ENCODE measurements at regions not wholly inside any gene's neighbourhood (a gene's known extent, or its start where the extent isn't known, plus 50 kb on each side); places are given as distances from the start of the nearest gene placed in this dataset.
"Not testable (repeated sequence)": the region's sequence is repeated elsewhere in the genome, so short reads cannot be mapped to it uniquely, and the experiment has no call there.

DNA sequence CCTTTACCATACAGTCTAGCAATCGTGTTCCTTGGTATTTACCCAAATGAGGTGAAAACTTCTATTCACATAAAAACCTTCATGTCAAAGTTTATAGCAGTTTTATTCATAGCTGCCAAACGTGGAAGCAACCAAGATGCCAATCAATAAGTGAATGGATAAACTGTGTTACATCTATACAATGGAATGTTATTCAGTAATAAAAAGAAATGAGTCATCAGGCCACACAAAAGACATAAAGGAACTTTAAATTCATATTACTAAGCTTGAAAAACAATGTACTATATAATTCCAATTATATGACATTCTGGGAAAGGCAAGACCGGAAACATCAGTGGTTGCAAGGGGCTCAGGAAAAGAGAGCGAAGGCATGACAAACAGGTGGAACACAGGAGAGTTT, 679.9 kb downstream of the ISL1 start:
- Mint-ChIP-seq H3K27me3 (ENCODE audit: low read depth, poor library complexity) (no peaks in the 10 kb centered on the region), H3K27ac (no peak overlapping the region), H3K9me3 (peaks cover 3% of the 10 kb centered on the region), H3K4me1 (no peaks in the 10 kb centered on the region), H3K36me3 (ENCODE audit: low read depth) (no peaks in the 10 kb centered on the region), H3K4me3 (no peak overlapping the region)
- DNase-seq, result no peak
- TF ChIP-seq, protein P1, sequence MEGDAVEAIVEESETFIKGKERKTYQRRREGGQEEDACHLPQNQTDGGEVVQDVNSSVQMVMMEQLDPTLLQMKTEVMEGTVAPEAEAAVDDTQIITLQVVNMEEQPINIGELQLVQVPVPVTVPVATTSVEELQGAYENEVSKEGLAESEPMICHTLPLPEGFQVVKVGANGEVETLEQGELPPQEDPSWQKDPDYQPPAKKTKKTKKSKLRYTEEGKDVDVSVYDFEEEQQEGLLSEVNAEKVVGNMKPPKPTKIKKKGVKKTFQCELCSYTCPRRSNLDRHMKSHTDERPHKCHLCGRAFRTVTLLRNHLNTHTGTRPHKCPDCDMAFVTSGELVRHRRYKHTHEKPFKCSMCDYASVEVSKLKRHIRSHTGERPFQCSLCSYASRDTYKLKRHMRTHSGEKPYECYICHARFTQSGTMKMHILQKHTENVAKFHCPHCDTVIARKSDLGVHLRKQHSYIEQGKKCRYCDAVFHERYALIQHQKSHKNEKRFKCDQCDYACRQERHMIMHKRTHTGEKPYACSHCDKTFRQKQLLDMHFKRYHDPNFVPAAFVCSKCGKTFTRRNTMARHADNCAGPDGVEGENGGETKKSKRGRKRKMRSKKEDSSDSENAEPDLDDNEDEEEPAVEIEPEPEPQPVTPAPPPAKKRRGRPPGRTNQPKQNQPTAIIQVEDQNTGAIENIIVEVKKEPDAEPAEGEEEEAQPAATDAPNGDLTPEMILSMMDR (IDR thresholded peaks at IDR 0.05), result no peak

DNA sequence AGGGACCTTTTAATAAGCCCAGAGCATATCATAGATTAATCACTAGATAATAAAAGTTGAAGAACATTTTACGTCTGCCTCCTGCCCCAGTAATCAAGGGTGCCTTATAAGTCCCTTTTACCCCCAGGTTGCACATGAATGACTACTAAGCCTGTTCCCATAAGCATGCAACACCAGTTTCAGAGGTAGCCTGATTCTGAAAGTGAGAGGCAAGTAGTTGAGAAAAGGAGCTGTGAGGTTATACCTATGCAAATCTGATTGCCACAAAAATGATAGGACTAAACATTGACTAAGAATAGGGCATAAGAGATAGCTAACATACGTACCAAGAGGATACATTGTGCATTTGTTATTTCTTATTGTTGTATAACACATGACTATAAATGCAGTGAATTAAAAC, 681.9 kb downstream of the ISL1 start:
- Mint-ChIP-seq H3K27me3 (ENCODE audit: low read depth, poor library complexity) (no peaks in the 10 kb centered on the region), H3K4me1 (no peaks in the 10 kb centered on the region), H3K9me3 (peaks cover 3% of the 10 kb centered on the region), H3K4me3 (no peak overlapping the region), H3K27ac (no peak overlapping the region), H3K36me3 (ENCODE audit: low read depth) (no peaks in the 10 kb centered on the region)
- TF ChIP-seq, protein P1 (IDR thresholded peaks at IDR 0.05), result no peak
- no peak for DNase-seq

DNA sequence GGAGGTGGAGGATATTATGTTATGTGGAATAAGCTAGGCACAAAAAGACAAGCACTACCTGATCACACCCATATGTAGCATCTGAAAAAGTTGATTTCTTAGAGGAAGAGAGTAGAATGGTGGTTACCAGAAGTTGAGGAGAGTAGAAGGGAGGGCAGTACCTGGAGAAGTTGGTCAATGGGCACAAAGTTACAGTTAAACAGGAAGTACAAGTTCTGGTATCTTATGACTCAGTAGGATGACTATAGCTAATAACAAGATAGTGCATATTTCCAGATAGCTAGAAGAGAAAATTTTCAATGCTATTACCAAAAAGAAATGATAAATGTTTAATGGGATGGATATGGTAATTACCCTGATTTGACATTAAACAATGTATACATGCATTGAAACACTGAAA, 686.7 kb downstream of the ISL1 start:
- H3K27me3 Mint-ChIP-seq (ENCODE audit: low read depth, poor library complexity), result no peaks in the 10 kb centered on the region
- no peaks in the 10 kb centered on the region for H3K4me1 Mint-ChIP-seq
- peaks cover 3% of the 10 kb centered on the region for H3K9me3 Mint-ChIP-seq
- H3K36me3 Mint-ChIP-seq (ENCODE audit: low read depth), result no peaks in the 10 kb centered on the region
- H3K27ac Mint-ChIP-seq, result no peak overlapping the region
- DNase-seq, result no peak
- H3K4me3 Mint-ChIP-seq, result no peak overlapping the region
- TF ChIP-seq, protein P1 (IDR thresholded peaks at IDR 0.05), result no peak

DNA sequence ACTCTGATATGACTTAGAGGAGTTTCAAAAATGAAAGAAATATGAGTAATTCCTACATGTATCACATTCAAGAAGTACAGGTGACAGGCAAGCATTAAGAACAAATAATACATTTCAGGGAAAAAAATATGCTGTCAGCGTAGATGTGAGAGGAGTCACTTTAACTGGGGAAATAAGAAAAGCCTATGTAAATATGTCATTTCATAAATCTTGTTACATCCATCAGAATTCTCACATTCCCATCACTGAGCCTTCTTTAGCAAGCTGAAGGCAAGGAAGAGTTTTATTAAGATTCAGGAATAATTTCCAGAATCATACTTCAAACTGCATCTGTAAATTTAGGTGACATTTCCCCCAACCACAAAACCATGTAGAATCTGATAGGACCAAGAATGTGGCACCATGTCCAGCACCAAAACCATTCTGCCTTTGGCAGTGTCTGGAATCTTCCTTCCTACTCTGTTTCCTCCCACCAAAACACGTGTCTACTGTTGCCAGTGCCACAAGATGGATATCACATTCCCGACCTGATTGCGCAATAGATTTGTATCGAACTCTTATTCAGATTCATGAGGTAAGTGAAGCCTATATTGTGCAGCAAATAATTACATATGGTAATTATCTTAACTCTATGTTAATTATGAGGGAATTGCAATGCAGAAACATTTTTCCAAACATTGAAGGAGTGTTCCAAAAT, 690.9 kb downstream of the ISL1 start:
- Mint-ChIP-seq H3K4me1 (no peaks in the 10 kb centered on the region), H3K27ac (no peak overlapping the region), H3K27me3 (ENCODE audit: low read depth, poor library complexity) (peaks cover 3% of the 10 kb centered on the region), H3K36me3 (ENCODE audit: low read depth) (no peaks in the 10 kb centered on the region), H3K9me3 (no peaks in the 10 kb centered on the region), H3K4me3 (no peak overlapping the region)
- DNase-seq, result no peak
- TF ChIP-seq, protein P1 (IDR thresholded peaks at IDR 0.05), result no peak

DNA sequence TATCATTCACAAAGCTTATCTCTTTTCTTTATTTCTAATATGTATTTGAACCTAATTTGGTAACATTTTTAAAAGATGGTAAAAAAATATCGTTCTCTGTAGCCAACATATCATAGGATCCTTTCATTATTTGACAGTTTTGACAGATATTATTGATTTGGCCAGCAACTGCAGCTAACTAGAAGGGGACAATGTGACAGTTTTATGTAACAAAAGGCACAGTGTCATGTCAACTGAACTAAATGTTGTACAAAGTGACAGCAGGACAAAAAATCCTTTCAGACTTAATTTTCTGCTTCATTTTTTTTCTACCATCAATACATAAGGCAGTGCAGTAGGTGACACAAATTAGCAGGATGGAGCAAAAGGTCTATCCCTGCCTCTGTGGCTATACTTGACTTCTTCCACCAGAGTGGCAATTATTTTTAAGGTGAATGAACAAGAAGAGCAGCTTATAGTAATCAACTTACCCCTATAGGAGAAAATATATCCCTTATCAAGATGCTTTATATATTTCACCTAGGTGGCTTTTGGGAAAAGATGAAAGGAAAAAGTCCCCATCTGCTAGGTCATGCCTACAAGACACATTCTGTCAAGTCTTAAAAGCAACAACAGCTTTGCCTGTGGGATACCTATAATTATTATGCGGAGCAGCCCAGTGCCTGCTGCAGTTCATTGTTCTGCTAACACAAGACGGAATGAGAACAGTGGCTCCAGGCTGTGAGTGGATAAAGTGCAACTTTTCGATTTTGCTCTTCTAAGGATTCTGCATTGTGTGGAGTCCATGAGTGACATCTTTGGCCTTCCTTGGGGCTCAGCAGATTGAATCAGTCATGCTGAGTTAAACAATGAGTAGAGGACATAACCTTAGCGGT, 694.9 kb downstream of the ISL1 start:
- Mint-ChIP-seq H3K27ac (no peak overlapping the region), H3K27me3 (ENCODE audit: low read depth, poor library complexity) (peaks cover 3% of the 10 kb centered on the region), H3K9me3 (no peaks in the 10 kb centered on the region), H3K4me1 (no peaks in the 10 kb centered on the region), H3K36me3 (ENCODE audit: low read depth) (no peaks in the 10 kb centered on the region), H3K4me3 (no peak overlapping the region)
- TF ChIP-seq, protein P1 (IDR thresholded peaks at IDR 0.05), result no peak
- no peak for DNase-seq

DNA sequence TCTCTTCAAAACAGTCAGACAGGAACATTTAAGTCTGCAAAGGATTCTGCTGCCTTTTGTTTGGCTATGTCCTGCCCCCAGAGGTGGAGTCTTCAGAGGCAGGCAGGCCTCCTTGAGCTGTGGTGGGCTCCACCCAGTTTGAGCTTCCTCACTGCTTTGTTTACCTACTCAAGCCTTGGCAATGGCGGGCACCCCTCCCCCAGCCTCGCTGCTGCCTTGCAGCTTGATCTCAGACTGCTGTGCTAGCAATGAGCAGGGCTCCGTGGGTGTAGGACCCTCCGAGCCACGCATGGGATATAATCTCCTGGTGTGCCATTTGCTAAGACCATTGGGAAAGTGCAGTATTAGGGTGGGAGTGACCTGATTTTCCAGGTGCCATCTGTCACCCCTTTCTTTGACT, 685.4 kb upstream of the ITGA1 start:
- H3K4me1 Mint-ChIP-seq; DNase-seq; H3K36me3 Mint-ChIP-seq (ENCODE audit: low read depth); H3K27ac Mint-ChIP-seq; H3K4me3 Mint-ChIP-seq; H3K27me3 Mint-ChIP-seq (ENCODE audit: low read depth, poor library complexity): not testable (repeated sequence)
- H3K9me3 Mint-ChIP-seq, result peaks cover 43% of the 10 kb centered on the region

Measured in nephron progenitor cell (in vitro differentiated cells).